Esophagus muscularis mucosa (tissue), 4 donors: ENCODE measurements at regions not wholly inside any gene's neighbourhood (a gene's known extent, or its start where the extent isn't known, plus 50 kb on each side); places are given as distances from the start of the nearest gene placed in this dataset.
A peak's percentile ranks its signal among the peaks of the same experiment; 100 is the strongest.

Source experiments
- DNase-seq: peaks from one replicate; pipeline ENCODE4 v3.0.0-alpha.2; 2017; ENCODE audit errors: extremely low spot score
- H3K27ac ChIP-seq, 4 donors: fragments of 200-600 bp; sonication (generic); replicated peaks in 1 of 4; 1 replicate in 3 of 4; 2 replicates in 1 of 4; pipeline ENCODE4 v1.5.1; 2016 to 2019; ENCODE audit warnings: mild to moderate bottlenecking in 1 of 4
- H3K27me3 ChIP-seq, 4 donors: fragments of 200-600 bp; sonication (generic); one replicate each; pipeline versions ENCODE4 v1.5.1 to v1.6.0; 2016 to 2019
- H3K36me3 ChIP-seq, 4 donors: fragments of 200-600 bp; sonication (generic); one replicate each; pipeline ENCODE4 v1.5.1; 2016 to 2019
- H3K4me1 ChIP-seq, 4 donors: fragments of 200-600 bp; sonication (generic); one replicate each; pipeline ENCODE4 v1.5.1; 2016 to 2019
- H3K4me3 ChIP-seq, 4 donors: fragments of 200-600 bp; sonication (generic); 1 replicate in 2 of 4; 2 replicates in 2 of 4; pipeline ENCODE4 v1.5.1; 2016 to 2019; ENCODE audit warnings: mild to moderate bottlenecking in 4 of 4, moderate library complexity in 1 of 4
- H3K9me3 ChIP-seq, 4 donors: fragments of 200-600 bp; sonication (generic); 1 replicate in 3 of 4; 2 replicates in 1 of 4; pipeline ENCODE4 v1.5.1; 2016 to 2019
- CTCF ChIP-seq, 3 experiments: fragments of 200-600 bp in 2 of 3; fragments of 450-650 bp in 1 of 3; sonication (generic) in 2 of 3; IDR thresholded peaks; one replicate each; pipeline ENCODE4 v1.5.1; 2017 to 2019; ENCODE audit warnings: antibody characterized with exemption in 3 of 3, mild to moderate bottlenecking in 2 of 3, moderate library complexity in 1 of 3
- EP300 ChIP-seq: sonication (generic); formaldehyde crosslinking; IDR thresholded peaks from one replicate; pipeline ENCODE4 v1.6.1; 2017; ENCODE audit warnings: antibody characterized with exemption
- POLR2A ChIP-seq: fragments of 450-650 bp; IDR thresholded peaks from one replicate; pipeline ENCODE4 v1.6.1; 2017; ENCODE audit warnings: antibody characterized with exemption, moderate library complexity, mild to moderate bottlenecking, low read depth
- POLR2AphosphoS5 ChIP-seq, 2 donors: sonication (generic); formaldehyde crosslinking; IDR thresholded peaks; one replicate each; pipeline ENCODE4 v1.6.1; 2017; ENCODE audit warnings: antibody characterized with exemption in 2 of 2
- WGBS: methylation state at CpG from one replicate; pipeline ENCODE4 v1.1.5; 2018; 5-methylcytosine and 5-hydroxymethylcytosine counted together
- intact Hi-C: fragments of 100-400 bp; cut with DNase I; formaldehyde crosslinking; loops from one replicate; pipeline ENCODE4 v1.15.1; 2023

GRCh38 chr15:38853608-38854007 lies 289.0 kb upstream of the RASGRP1 start:
- no peaks in the 10 kb centered on the region for H3K9me3 ChIP-seq
- TF ChIP-seq POLR2AphosphoS5 (IDR thresholded peaks at IDR 0.05) (no peak), CTCF (IDR thresholded peaks at IDR 0.05) (peak in 1 of 3 experiments; percentile 4), EP300 (no peak)
- no peak overlapping the region for H3K4me3 ChIP-seq
- no peak for DNase-seq
- 100% methylated on average over 1 of the region's 1 CpG for WGBS
- no peaks in the 10 kb centered on the region for H3K36me3 ChIP-seq
- H3K4me1 ChIP-seq: no peaks in the 10 kb centered on the region
- no peaks in the 10 kb centered on the region for H3K27me3 ChIP-seq
- intact Hi-C loops: no loop called here
- H3K27ac ChIP-seq: no peak overlapping the region

- H3K4me1 ChIP-seq: no peaks in the 10 kb centered on the region
- H3K36me3 ChIP-seq: no peaks in the 10 kb centered on the region
- no peaks in the 10 kb centered on the region for H3K27me3 ChIP-seq
- TF ChIP-seq CTCF (IDR thresholded peaks at IDR 0.05) (no peak), POLR2A (no peak), POLR2AphosphoS5 (IDR thresholded peaks at IDR 0.05) (no peak), EP300 (no peak)
- H3K9me3 ChIP-seq: no peaks in the 10 kb centered on the region
- DNase-seq: no peak
- WGBS: 81% methylated on average over 4 of the region's 4 CpGs
- H3K27ac ChIP-seq: no peak overlapping the region
- no peak overlapping the region for H3K4me3 ChIP-seq
- intact Hi-C loops: no loop called here
These were observed 289.9 kb upstream of the RASGRP1 start for GRCh38 chr15:38854506-38854905.

- Histone ChIP-seq H3K27me3 (no peaks in the 10 kb centered on the region), H3K27ac (no peak overlapping the region), H3K9me3 (no peaks in the 10 kb centered on the region), H3K36me3 (no peaks in the 10 kb centered on the region), H3K4me1 (peaks cover 0 to 3% (median 0%) of the 10 kb centered on the region in 4 donors), H3K4me3 (no peak overlapping the region)
- intact Hi-C loops: no loop called here
- TF ChIP-seq EP300: no peak
- TF ChIP-seq POLR2AphosphoS5 (IDR thresholded peaks at IDR 0.05): no peak
- TF ChIP-seq POLR2A: no peak
- TF ChIP-seq CTCF (IDR thresholded peaks at IDR 0.05): no peak
- no peak for DNase-seq
- 83% methylated on average over 1 of the region's 1 CpG for WGBS
These were observed 293.2 kb upstream of the RASGRP1 start for GRCh38 chr15:38857814-38858213.

GRCh38 chr15:38859574-38859973 lies 295.0 kb upstream of the RASGRP1 start:
- Histone ChIP-seq H3K4me1 (peaks cover 0 to 6% (median 4%) of the 10 kb centered on the region in 4 donors), H3K27me3 (no peaks in the 10 kb centered on the region), H3K27ac (no peak overlapping the region), H3K4me3 (no peak overlapping the region), H3K36me3 (no peaks in the 10 kb centered on the region), H3K9me3 (no peaks in the 10 kb centered on the region)
- TF ChIP-seq POLR2AphosphoS5 (IDR thresholded peaks at IDR 0.05) (no peak), EP300 (no peak), CTCF (IDR thresholded peaks at IDR 0.05) (no peak), POLR2A (no peak)
- intact Hi-C loops: no loop called here
- DNase-seq: no peak
- 90% methylated on average over 2 of the region's 2 CpGs for WGBS

GRCh38 chr15:38860253-38860652 lies 295.6 kb upstream of the RASGRP1 start:
- 75% methylated on average over 4 of the region's 4 CpGs for WGBS

More at GRCh38 chr15:38860253-38860652, 295.6 kb upstream of the RASGRP1 start:
- Histone ChIP-seq H3K9me3 (no peaks in the 10 kb centered on the region), H3K27me3 (no peaks in the 10 kb centered on the region), H3K36me3 (no peaks in the 10 kb centered on the region), H3K4me3 (no peak overlapping the region), H3K27ac (no peak overlapping the region), H3K4me1 (peaks cover 0 to 12% (median 5%) of the 10 kb centered on the region in 4 donors)
- intact Hi-C loops: no loop called here
- no peak for TF ChIP-seq CTCF (IDR thresholded peaks at IDR 0.05)
- no peak for TF ChIP-seq POLR2AphosphoS5 (IDR thresholded peaks at IDR 0.05)
- TF ChIP-seq EP300: no peak
- no peak for TF ChIP-seq POLR2A
- no peak for DNase-seq
